Heart right ventricle (tissue), 16 donors: ENCODE measurements at regions not wholly inside any gene's neighbourhood (a gene's known extent, or its start where the extent isn't known, plus 50 kb on each side); places are given as distances from the start of the nearest gene placed in this dataset.

Experiments
- ATAC-seq, 8 donors: fragments of 200-7000 bp; cut with Tn5 transposase; one replicate each; pipeline ENCODE4 v1.9.1; 2020; ENCODE audit warnings: mild to moderate bottlenecking in 8 of 8, moderate library complexity in 8 of 8, moderate number of reproducible peaks in 1 of 8
- DNase-seq, 2 donors: peaks; one replicate each; pipeline ENCODE4 v3.0.0-alpha.2; 2020
- H3K27ac ChIP-seq, 10 donors: fragments of 200-600 bp; sonication (generic) in 2 of 10; one replicate each; pipeline versions ENCODE4 v1.5.0 to v1.8.0; 2020 to 2022; ENCODE audit warnings: mild to moderate bottlenecking in 3 of 10
- H3K27me3 ChIP-seq, 7 donors: fragments of 200-600 bp; one replicate each; pipeline ENCODE4 v1.8.0; 2021 to 2022; ENCODE audit warnings: mild to moderate bottlenecking in 2 of 7
- H3K36me3 ChIP-seq, 9 donors: fragments of 200-600 bp; sonication (generic) in 1 of 9; one replicate each; pipeline versions ENCODE4 v1.5.0 to v1.8.0; 2020 to 2022; ENCODE audit warnings: mild to moderate bottlenecking in 2 of 9
- H3K4me1 ChIP-seq, 9 donors: fragments of 200-600 bp; sonication (generic) in 1 of 9; one replicate each; pipeline versions ENCODE4 v1.5.0 to v1.8.0; 2020 to 2022; ENCODE audit warnings: mild to moderate bottlenecking in 4 of 9
- H3K4me3 ChIP-seq, 10 donors: fragments of 200-600 bp; sonication (generic) in 2 of 10; one replicate each; pipeline versions ENCODE4 v1.5.0 to v1.8.0; 2020 to 2022; ENCODE audit warnings: mild to moderate bottlenecking in 7 of 10, moderate library complexity in 2 of 10
- H3K9me3 ChIP-seq, 11 donors: fragments of 200-600 bp in 10 of 11; sonication (generic) in 2 of 11; one replicate each; pipeline versions ENCODE4 v1.5.0 to v1.8.0; 2013 to 2022; ENCODE audit warnings: mild to moderate bottlenecking in 2 of 11, control low read depth in 1 of 11, moderate library complexity in 1 of 11
- CTCF ChIP-seq, 9 donors: fragments of 200-600 bp; sonication (generic) in 2 of 9; IDR thresholded peaks; one replicate each; pipeline versions ENCODE4 v1.5.0 to v1.8.0; 2021 to 2022; ENCODE audit warnings: antibody characterized with exemption in 9 of 9, mild to moderate bottlenecking in 5 of 9, moderate library complexity in 1 of 9
- WGBS, 2 donors: extraction: QIAGEN DNeasy Blood & Tissue Kit; methylation state at CpG; one replicate each; pipeline ENCODE4 v1.1.7; 2013; ENCODE audit warnings: inconsistent platforms in 1 of 2; 5-methylcytosine and 5-hydroxymethylcytosine counted together
- intact Hi-C, 10 donors: fragments of 100-400 bp; cut with DNase I; formaldehyde crosslinking; loops; one replicate each; pipeline versions ENCODE4 v1.11.1 to v1.14.2; 2022
- donor health status: Arrhythmogenic right ventricular cardiomyopathy.
- donor health status: ischemic (EF 13 %, LVEDD 7.1; RV severe dilation, severe dysfunction).
- donor health status: healthy with polysubstance abuse.
- donor health status: DM: no; HTN: yes; CAD: no.
- donor health status: DM: no; HTN: no; CAD: no.
- donor health status: ischemic (EF 25% LVEDD 6.9; RV normal size, moderate dysfunction).
- donor health status: ischemic (EF 25% LVEDD 5.7; RV mildly dilated, moderate dysfunction).
- donor health status: healthy.
- donor health status: DM: yes; HTN: yes; CAD: no.
- donor health status: Ischemic cardiomyopathy.
- donor health status: ischemic (EF 35%, LVEDD 5.7; RV mildly dilated, moderate dysfunction).
- donor health status: nonischemic (EF 11% LVEDD 7.7; RV severe dilation, severe dysfunction).
- donor health status: DM: yes; HTN: yes; CAD: no.
- donor health status: PGD.
- donor health status: ischemic (EF 29% LVEDD 5.4; RV normal size, mild dysfunction).
- donor health status: nonischemic (EF 23%, LVEDD 6.1; RV moderate dilation, normal function).

- peaks cover 0 to 31% (median 0%) of the 10 kb centered on the region in 11 donors for H3K9me3 ChIP-seq
- no peak for DNase-seq
- no peak for TF ChIP-seq CTCF (IDR thresholded peaks at IDR 0.05)
- ATAC-seq, result no peak
- H3K36me3 ChIP-seq, result no peaks in the 10 kb centered on the region
- no peaks in the 10 kb centered on the region for H3K27me3 ChIP-seq
- H3K27ac ChIP-seq, result no peak overlapping the region
- H3K4me3 ChIP-seq, result no peak overlapping the region
- WGBS, 2 donors, result 11 to 26% methylated on average over 1 of the region's 1 CpG
- H3K4me1 ChIP-seq, result no peaks in the 10 kb centered on the region
- intact Hi-C loops, result no loop called here
These were observed 881.1 kb upstream of the POU3F4 start for GRCh38 chrX:82626978-82627377.

GRCh38 chrX:82627568-82627967 is 880.5 kb upstream of the POU3F4 start:
- no peaks in the 10 kb centered on the region for H3K36me3 ChIP-seq
- H3K9me3 ChIP-seq, result peaks cover 0 to 31% (median 0%) of the 10 kb centered on the region in 11 donors
- H3K27me3 ChIP-seq, result no peaks in the 10 kb centered on the region
- WGBS, 2 donors, result 57 to 59% methylated on average over 4 of the region's 4 CpGs
- intact Hi-C loops, result no loop called here
- ATAC-seq, result no peak
- no peaks in the 10 kb centered on the region for H3K4me1 ChIP-seq
- DNase-seq, result no peak
- no peak overlapping the region for H3K27ac ChIP-seq
- H3K4me3 ChIP-seq, result no peak overlapping the region
- TF ChIP-seq CTCF (IDR thresholded peaks at IDR 0.05), result no peak

- WGBS, 2 donors, result 83 to 85% methylated on average over 2 of the region's 2 CpGs
- TF ChIP-seq CTCF (IDR thresholded peaks at IDR 0.05), result no peak
These were observed 860.0 kb upstream of the POU3F4 start for GRCh38 chrX:82648062-82648461.

GRCh38 chrX:82649645-82650044 is 858.4 kb upstream of the POU3F4 start:
- ATAC-seq, result no peak
- 79 to 80% methylated on average over 5 of the region's 5 CpGs for WGBS, 2 donors
- Histone ChIP-seq H3K4me1 (no peaks in the 10 kb centered on the region), H3K36me3 (no peaks in the 10 kb centered on the region), H3K27ac (no peak overlapping the region), H3K4me3 (no peak overlapping the region), H3K9me3 (peaks cover 0 to 10% (median 0%) of the 10 kb centered on the region in 11 donors), H3K27me3 (no peaks in the 10 kb centered on the region)
- DNase-seq, result no peak
- intact Hi-C loops, result no loop called here
- TF ChIP-seq CTCF (IDR thresholded peaks at IDR 0.05), result no peak

More at GRCh38 chrX:82648062-82648461, 860.0 kb upstream of the POU3F4 start:
- intact Hi-C loops, result no loop called here
- no peaks in the 10 kb centered on the region for H3K36me3 ChIP-seq
- ATAC-seq, result no peak
- no peaks in the 10 kb centered on the region for H3K4me1 ChIP-seq
- no peak overlapping the region for H3K27ac ChIP-seq
- no peak for DNase-seq
- no peak overlapping the region for H3K4me3 ChIP-seq
- H3K27me3 ChIP-seq, result no peaks in the 10 kb centered on the region
- H3K9me3 ChIP-seq, result peaks cover 0 to 10% (median 0%) of the 10 kb centered on the region in 11 donors
